ENCODE measurements at regions not wholly inside any gene's neighbourhood (a gene's known extent, or its start where the extent isn't known, plus 50 kb on each side); places are given as distances from the start of the nearest gene placed in this dataset.

DNA sequence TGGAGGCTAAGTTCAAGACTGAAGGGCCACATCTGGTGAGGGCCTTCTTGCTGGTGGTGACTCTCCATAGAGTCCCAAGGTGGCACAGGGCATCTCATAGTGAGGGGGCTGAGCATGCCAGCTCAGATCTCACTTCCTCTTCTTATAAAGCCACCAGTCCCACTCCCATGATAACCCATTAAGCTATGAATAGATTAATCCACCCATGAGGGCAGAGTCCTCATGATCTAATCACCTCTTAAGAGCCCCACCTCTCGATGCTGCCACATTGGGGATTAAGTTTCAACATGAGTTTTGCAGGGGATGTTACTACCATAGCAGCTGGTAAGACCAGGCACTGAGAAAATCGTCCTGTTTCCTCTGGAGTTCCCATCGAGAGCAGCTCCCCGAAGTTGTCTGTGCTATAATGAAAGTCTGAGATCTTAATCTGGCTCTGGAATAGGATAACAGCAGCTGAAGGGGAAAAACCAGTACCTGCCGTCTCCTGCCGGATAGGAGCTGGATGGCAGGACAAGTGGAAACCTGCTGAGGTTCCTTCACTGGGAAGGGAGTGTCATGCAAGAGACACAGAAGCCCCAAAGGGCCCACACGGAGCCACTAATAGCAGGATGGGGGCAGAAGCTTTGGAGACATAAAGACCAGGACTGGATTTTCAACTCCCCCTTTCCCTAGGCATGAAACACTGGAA, 79.5 kb upstream of the EPHB3 start:
- TF ChIP-seq, protein P1, sequence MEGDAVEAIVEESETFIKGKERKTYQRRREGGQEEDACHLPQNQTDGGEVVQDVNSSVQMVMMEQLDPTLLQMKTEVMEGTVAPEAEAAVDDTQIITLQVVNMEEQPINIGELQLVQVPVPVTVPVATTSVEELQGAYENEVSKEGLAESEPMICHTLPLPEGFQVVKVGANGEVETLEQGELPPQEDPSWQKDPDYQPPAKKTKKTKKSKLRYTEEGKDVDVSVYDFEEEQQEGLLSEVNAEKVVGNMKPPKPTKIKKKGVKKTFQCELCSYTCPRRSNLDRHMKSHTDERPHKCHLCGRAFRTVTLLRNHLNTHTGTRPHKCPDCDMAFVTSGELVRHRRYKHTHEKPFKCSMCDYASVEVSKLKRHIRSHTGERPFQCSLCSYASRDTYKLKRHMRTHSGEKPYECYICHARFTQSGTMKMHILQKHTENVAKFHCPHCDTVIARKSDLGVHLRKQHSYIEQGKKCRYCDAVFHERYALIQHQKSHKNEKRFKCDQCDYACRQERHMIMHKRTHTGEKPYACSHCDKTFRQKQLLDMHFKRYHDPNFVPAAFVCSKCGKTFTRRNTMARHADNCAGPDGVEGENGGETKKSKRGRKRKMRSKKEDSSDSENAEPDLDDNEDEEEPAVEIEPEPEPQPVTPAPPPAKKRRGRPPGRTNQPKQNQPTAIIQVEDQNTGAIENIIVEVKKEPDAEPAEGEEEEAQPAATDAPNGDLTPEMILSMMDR (IDR thresholded peaks at IDR 0.05; ENCODE audit: insufficient read depth, low read depth, low read length) = no peak
- no peak for DNase-seq (ENCODE audit: low read depth)
- CTCF ChIA-PET = interaction anchor here (0.7 to 2.1 kb wide), 11 partner anchors 8 to 64 kb away, joined by 3 to 11 read pairs (median 3); no protein-coding TSS in a partner anchor
- Histone ChIP-seq H3K27me3 (ENCODE audit: control insufficient read depth, insufficient read depth, low read length) (peaks cover 11% of the 10 kb centered on the region), H3K4me3 (ENCODE audit: low read depth, low read length) (no peak overlapping the region), H3K36me3 (ENCODE audit: control insufficient read depth, insufficient read depth, low read length) (no peaks in the 10 kb centered on the region)
- POLR2A ChIA-PET = no interaction called here

DNA sequence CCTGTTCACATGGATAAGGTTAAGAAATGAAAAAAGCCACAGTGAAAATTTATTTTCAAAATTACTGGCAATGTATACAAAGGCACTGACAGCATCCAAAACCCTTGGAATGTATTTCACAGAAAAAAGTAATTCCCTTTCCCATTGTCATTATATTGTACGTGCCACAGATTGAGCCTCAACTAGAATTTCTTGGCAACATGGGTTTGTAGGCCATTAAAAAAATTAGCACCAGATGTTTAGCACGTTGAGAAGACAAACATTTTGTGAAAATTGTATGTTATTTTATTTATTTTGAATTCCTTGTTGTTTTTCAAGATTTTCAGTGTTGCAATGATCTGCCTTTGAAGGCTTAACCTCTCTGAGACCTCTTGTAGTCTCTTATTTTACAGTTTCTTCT, 76.3 kb upstream of the EPHB3 start:
- Histone ChIP-seq H3K4me3 (ENCODE audit: low read depth, low read length) (no peak overlapping the region), H3K36me3 (ENCODE audit: control insufficient read depth, insufficient read depth, low read length) (no peaks in the 10 kb centered on the region), H3K27me3 (ENCODE audit: control insufficient read depth, insufficient read depth, low read length) (peaks cover 24% of the 10 kb centered on the region)
- DNase-seq (ENCODE audit: low read depth) = no peak
- ChIA-PET POLR2A (interaction anchor here (0.6 kb wide), 1 partner anchor 57 kb away, joined by 4 read pairs; no protein-coding TSS in a partner anchor), CTCF (interaction anchor here (0.7 to 1.7 kb wide), 3 partner anchors 11 to 370 kb away, joined by 3 to 4 read pairs (median 4); no protein-coding TSS in a partner anchor)
- TF ChIP-seq, protein P1 (IDR thresholded peaks at IDR 0.05; ENCODE audit: insufficient read depth, low read depth, low read length) = no peak

DNA sequence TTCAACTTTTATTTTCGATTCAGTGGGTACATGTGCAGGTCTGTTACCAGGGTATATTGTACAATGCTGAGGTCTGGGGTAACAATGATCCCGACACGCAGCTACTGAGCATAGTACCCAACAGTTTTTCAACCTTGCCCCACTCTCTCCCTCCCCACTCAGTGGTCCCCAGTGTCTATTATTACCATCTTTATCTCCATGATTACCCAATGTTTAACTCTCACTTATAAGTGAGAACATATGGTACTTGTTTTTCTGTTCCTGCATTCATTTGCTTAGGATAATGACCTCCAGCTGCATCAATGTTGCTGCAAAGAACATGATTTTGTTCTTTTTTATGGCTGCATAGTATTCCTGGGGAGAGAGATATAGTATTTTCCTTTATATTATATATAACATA, 75.7 kb upstream of the EPHB3 start:
- Histone ChIP-seq H3K27me3 (ENCODE audit: control insufficient read depth, insufficient read depth, low read length) (peaks cover 27% of the 10 kb centered on the region), H3K4me3 (ENCODE audit: low read depth, low read length) (no peak overlapping the region), H3K36me3 (ENCODE audit: control insufficient read depth, insufficient read depth, low read length) (no peaks in the 10 kb centered on the region)
- TF ChIP-seq, protein P1 (IDR thresholded peaks at IDR 0.05; ENCODE audit: insufficient read depth, low read depth, low read length) = no peak
- DNase-seq (ENCODE audit: low read depth) = no peak
- CTCF ChIA-PET = interaction anchor here (0.5 to 1.7 kb wide), 3 partner anchors 12 to 27 kb away, joined by 3 to 4 read pairs (median 4); no protein-coding TSS in a partner anchor
- POLR2A ChIA-PET = interaction anchor here (0.6 kb wide), 1 partner anchor 37 kb away, joined by 3 read pairs; no protein-coding TSS in a partner anchor

DNA sequence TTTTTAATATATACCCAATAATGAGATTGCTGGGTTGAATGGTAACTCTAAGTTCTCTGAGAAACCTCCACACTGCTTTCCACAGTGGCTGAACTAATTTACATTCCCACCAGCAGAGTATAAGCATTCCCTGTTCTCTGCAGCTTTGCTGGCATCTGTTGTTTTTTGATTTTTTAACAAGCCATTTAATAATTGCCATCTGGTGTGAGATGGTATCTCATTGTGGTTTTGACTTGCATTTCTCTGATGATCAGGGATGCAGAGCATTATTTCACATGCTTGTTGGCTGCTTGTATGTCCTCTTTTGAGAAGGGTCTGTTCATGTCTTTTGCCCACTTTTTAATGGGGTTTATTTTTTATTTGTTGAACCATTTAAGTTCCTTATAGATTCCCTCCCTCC, 75.0 kb upstream of the EPHB3 start:
- Histone ChIP-seq H3K4me3 (ENCODE audit: low read depth, low read length) (no peak overlapping the region), H3K36me3 (ENCODE audit: control insufficient read depth, insufficient read depth, low read length) (no peaks in the 10 kb centered on the region), H3K27me3 (ENCODE audit: control insufficient read depth, insufficient read depth, low read length) (peaks cover 25% of the 10 kb centered on the region)
- no peak for DNase-seq (ENCODE audit: low read depth)
- ChIA-PET CTCF (interaction anchor here (0.5 to 1.7 kb wide), 7 partner anchors 12 to 44 kb away, joined by 3 to 7 read pairs (median 3); no protein-coding TSS in a partner anchor), POLR2A (no interaction called here)
- TF ChIP-seq, protein P1 (IDR thresholded peaks at IDR 0.05; ENCODE audit: insufficient read depth, low read depth, low read length) = peak; percentile 18; the same call in 1 of the 2 replicates

DNA sequence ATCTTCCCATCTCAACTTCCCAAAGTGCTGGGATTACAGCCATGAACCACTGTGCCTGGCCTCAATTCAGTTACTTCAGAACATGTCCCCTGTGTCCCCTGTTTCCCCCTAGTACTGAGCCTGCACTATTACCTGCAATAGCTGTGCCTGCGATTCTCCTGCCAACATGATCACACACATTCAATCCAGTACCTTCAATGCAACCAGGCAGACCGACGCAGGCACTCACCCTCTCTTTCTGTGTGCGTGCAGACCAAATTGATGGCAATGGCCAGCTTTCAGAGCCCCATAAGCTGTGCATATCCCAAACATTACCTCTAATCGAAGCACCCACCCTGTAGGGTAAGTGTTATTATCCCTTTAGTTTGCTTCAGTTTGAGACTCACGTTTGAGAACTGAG, 73.0 kb upstream of the EPHB3 start:
- TF ChIP-seq, protein P1 (IDR thresholded peaks at IDR 0.05; ENCODE audit: insufficient read depth, low read depth, low read length) = no peak
- no peak for DNase-seq (ENCODE audit: low read depth)
- ChIA-PET CTCF (no interaction called here), POLR2A (no interaction called here)
- H3K4me3 ChIP-seq (ENCODE audit: low read depth, low read length) = no peak overlapping the region
- no peaks in the 10 kb centered on the region for H3K36me3 ChIP-seq (ENCODE audit: control insufficient read depth, insufficient read depth, low read length)
- peaks cover 31% of the 10 kb centered on the region for H3K27me3 ChIP-seq (ENCODE audit: control insufficient read depth, insufficient read depth, low read length)

All from BJ (cell line).